Endothelial cell of hepatic sinusoid (primary cell): ENCODE measurements at regions not wholly inside any gene's neighbourhood (a gene's known extent, or its start where the extent isn't known, plus 50 kb on each side); places are given as distances from the start of the nearest gene placed in this dataset.

Source experiments
- in situ Hi-C: cut with HindIII; loops from 2 replicates; pipeline ENCODE4 v1.10.0; 2017; ENCODE audit warnings: low sequenced_read_pairs

DNA sequence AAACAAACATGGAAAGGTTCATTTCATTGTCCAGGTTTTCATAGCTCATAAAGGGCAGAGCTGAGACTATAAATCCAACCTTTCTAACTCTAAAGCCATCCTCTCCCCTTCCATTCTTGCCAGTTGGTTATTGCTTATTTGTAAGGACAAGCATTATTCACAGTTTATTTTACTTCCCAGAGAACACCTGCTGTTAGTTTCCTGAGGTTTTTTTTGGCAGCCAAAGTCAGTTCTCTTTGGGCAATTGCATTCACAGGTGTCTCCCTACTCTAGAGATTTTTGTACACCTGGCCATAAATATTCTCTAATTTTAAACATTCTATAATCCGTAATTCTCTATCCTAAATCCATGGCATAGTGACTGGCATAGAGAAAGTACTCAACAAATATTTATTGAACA is 87.3 kb upstream of the SPHKAP start:
- in situ Hi-C loops: no loop called here

DNA sequence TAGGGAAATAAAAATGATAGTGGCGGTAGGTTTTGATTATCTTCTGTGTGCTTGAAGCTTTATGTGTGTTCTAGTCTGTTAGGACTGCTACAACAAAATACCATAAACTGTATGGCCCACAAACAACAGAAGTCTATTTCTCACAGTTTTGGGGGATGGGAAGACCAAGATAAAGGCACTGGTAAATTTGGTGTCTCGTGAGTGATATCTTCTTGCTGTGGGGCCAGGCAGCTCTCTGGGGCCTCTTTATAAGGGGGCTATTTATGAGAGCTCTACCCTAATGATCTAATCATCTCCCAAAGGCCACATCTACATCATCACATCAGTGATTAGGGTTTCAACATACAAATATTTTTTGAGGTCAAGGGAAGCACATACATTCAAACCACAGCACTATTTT is 86.8 kb upstream of the SPHKAP start:
- in situ Hi-C loops: no loop called here

DNA sequence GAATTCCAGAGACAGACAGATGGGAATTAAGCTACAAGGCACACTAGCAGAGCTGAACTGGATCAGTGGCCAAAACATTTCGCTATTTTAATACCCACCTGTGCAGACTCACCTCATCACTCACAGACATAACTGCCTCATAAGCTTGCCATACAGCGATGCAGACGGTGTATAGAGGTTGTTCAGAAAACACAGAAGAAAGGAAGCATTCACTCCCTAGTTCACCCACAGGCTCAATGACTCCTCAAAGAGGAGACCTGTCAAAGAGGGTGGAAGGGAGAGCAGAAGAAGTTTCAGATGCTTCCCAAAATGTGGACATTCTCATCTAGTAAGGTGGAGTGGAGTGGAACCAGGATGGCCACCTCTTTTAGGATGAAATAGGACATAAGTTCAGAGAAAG is 81.7 kb upstream of the SPHKAP start:
- in situ Hi-C loops: no loop called here

DNA sequence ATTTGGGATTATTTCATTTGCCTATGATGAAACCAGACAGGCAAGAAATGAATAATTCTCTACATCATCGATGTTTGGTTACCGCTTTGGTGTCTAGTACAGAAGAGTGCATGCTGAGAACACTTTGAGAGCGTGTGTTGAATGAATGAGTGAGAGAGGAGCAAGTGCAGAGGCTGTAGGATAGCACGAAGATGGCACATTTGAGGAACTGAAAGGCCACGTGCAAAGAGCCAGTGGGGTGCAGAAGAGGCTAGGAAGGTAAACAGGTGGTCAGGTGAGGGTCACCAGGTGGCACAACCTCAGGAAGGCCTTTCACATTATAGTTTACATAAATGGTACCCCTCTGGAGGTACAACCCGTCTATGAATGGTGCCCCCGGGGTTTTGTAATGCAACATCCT is 80.1 kb upstream of the SPHKAP start:
- in situ Hi-C loops: no loop called here

DNA sequence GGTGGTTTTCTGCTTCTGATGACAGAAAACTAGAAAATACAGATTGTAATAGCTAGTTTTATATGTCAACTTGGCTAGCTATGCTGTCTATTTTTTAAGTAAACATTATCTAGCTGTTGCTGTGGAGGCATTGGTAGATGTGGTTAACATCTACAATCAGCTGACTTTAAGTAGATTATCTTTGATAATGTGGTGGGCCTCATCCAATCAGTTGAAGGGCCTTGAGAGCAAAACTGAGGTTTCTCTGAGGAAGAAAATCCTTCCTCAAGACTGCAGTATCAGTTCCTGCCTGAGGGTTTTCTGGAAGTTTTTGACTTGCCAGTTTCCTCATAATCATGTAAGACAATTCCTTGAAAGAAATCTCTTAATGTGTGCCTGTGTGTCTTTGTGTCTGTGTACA is 75.9 kb upstream of the SPHKAP start:
- in situ Hi-C loops: no loop called here

DNA sequence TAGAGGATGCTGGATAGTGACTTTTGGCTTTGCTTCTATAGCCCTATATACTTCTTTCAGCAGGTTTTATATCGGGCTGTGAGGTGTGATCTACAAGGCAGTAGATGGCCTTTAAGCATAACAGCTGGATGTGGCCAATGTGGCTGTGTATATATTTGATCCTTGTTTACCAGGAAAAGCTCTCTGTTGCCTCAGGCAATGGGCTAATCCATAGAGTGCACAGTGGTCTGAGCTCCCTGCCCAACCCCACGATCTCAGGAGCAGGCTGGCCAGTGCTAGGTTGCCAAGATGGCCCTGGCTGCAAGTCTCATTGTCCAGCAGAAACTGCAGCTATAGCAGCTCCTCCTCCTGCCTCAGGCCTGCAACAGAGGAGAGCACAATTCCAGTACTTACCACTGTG is 72.3 kb upstream of the SPHKAP start:
- in situ Hi-C loops: no loop called here

DNA sequence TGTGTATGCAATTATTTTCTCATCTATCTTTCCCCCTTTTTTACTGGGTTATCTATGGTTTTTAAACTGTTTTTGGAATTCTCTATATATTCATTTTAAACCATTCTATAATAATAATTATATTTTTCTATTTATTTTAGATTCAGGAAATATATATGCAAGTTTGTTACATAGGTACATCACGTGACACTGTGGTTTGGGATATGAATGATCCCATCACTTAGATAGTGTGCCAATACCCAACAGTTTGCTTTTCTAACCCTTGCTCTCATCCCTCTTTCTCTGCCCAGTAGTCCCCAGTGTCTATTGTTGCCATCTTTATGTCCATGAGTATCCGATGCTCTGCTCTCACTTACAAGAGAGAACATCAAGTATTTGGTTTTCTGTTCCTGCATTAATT is 65.8 kb upstream of the SPHKAP start:
- in situ Hi-C loops: no loop called here

DNA sequence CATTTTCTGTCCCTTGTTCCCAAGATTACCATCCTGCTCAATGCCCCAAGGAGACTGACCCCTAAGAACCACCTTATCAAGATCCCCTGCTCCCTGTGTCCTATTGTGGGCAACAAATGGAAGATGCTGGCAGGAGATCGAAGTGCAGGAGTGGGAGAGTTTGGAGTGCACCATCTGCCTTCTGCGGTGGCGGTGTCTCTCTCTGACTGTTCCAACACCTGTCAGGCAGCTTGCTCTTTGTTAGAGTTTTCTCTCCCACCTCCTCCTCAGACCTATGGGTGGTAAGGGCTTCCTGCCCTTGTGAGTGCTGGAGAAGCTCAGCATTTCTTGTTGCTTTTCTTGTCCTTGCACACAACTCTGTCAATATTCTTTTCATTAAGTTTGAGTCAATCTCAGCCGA is 64.1 kb upstream of the SPHKAP start:
- in situ Hi-C loops: no loop called here

DNA sequence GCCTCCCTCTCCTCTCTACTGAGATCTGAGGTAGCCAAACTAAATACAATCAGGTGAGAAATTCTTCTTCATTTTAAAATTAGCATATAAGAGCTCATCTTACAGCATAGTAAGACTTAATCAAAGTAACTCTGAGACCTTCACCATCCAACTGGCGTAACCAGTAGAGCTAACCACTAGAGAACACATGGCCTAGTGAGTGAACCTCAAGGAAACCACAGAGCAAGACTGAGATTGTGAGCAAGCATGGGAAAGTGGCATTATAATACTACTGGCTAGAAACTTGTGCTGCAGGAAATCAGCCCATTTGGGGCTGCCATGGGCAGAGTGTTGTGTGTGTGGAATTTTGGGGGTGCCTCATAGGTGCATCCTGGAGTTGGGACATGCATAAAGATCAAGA is 61.1 kb upstream of the SPHKAP start:
- in situ Hi-C loops: loop anchor here (5.0 kb wide), 1 partner anchor 65 kb away; no protein-coding TSS in a partner anchor

DNA sequence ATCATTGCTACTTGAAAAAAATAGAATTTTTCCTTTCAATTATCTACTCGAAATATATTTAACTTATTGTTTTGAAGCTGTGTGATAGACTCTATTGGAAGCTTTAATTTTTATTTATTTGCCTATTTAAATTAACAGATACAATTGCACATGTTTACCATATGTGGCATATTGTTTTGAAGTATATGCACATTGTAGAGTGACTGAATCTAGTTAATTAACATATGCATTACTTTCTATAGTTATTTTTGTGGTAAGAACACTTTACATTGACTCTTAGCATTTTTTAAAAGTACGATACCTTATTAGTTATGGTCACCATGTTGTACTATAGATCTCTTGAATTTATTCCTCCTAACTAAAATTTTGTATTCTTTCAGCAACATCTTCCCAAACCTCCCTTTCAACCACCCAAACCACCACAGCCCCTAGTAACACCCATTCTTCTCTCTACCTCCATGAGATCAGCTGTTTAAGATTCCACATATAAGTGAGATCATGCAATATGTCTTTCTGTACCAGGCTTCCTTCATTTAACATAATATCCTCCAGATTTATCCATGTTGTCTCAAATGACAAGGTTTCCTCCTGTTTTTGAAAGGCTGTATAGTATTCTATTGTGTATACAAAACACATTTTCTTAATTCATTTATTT is 58.5 kb upstream of the SPHKAP start:
- in situ Hi-C loops: loop anchor here (5.0 kb wide), 1 partner anchor 63 kb away; no protein-coding TSS in a partner anchor

DNA sequence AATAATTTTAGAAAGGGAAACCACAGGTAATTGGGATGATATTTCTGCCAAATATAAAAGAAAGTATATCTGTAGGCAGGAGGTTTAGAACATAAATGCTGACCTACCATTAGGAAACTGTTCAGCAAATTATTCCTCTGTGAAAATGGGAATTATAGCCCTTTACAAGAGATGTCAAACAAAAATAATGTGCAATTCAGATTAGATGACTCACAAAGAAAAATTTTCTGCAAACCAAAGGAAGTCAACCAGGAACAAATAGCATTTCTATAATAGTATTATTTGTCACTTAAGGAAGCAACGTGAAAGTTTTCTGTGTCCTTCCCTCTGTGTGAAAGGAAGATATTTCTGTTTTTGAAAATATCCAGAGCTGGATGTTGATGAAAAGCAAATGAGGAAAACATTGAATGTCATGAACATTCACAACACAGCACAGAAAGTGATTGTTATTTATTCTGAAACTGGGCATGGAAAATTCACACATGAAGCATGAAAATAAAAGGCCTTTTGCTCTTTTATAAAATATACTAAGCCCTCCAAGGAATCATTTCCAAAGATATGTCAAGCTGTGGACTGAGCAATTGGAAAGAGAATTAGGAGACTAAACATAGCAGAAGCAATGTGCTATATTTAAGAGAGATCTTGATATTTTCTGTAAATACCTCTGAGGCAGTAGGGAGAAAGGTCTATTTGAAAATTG is 57.9 kb upstream of the SPHKAP start:
- in situ Hi-C loops: no loop called here
